ACHN (cell line): ENCODE measurements at regions not wholly inside any gene's neighbourhood (a gene's known extent, or its start where the extent isn't known, plus 50 kb on each side); places are given as distances from the start of the nearest gene placed in this dataset.
"Not testable (repeated sequence)": the region's sequence is repeated elsewhere in the genome, so short reads cannot be mapped to it uniquely, and the experiment has no call there.

Experiments used
- DNase-seq: peaks from one replicate; pipeline ENCODE4 v3.0.0-alpha.2; 2015
- in situ Hi-C: cut with HindIII; loops from 2 replicates; pipeline ENCODE4 v1.10.0; 2017; ENCODE audit warnings: low sequenced_read_pairs, low pct_ligation_motif_present, low pct_unique_long_range_greater_than_20kb

DNA sequence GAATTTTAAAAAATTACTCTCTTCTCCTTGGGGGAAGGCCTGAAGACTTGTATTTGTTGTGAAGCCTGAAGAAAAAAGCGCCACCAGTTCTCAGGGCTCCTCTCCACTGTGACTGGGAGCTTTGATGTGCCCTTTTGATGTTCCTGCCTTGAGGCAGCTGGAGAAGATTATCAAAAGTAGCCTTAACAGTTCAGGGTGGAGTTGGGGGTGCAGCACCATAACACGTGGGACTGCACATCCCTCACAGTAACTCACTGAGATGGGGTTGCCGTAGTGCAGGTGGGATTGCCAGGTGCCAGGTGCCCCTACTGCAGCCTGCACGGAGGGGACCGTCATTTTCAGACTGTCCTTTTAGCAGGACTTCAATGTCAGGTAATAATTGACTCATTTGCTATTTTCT lies 474.1 kb downstream of the ETNK1 start:
- DNase-seq, result no peak
- in situ Hi-C loops, result no loop called here

DNA sequence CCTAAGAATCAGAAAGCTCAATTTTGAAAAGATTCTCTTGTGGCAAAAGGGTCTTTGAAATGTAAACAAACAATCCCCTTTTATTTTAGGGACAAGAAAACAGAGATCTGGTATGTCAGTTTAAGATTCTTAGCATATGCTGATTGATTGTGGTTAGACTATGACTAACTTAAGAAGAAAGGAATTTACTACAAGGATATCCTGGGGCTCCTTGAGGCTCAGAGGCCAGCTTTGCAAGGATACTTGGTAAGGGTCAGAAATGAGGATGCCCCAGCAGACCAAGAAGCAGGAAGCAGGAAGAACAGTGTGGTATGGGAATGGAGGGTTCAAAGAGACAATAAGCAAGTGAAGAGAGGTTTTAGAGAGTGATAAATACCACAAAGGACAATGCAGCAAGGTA lies 474.6 kb downstream of the ETNK1 start:
- DNase-seq, result no peak
- in situ Hi-C loops, result no loop called here

DNA sequence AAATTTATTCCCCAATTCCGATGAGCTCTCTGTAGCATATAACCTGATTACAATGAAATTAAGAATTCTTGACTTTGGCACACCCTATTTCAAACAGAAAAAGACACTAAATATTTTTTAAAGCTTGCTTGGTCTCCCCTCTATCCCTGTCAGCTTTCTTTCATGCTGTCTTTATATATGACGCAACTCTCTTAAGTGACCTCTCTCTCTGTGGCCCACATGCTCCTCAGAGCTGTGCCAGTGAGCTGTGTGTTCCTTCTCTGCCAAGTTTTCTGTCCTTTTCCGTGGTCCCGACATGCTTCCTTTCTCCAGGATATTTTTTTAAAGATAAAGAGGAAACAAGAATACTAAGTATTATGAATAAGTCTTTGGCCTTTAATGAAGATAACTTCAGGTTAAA lies 484.0 kb downstream of the ETNK1 start:
- in situ Hi-C loops, result no loop called here
- no peak for DNase-seq

DNA sequence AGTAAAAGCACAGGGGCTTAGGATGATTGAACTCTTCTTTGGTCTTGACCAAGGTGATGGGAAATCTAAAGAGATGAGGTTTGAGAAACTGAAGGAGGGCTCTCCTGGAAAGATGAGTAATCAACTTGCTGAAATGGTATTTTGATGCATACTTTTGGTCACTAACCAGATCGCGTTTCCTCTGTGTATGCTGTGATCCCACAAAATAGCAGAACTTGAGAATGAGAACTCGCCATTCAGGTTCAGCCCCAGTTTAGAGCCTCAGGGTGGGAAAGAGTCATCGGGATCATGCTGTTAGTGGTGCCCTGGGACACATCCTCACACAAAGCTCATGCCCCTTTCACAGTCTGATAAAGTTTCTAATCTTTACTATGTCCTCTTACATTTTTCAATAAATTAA lies 488.8 kb downstream of the ETNK1 start:
- in situ Hi-C loops, result no loop called here
- no peak for DNase-seq

DNA sequence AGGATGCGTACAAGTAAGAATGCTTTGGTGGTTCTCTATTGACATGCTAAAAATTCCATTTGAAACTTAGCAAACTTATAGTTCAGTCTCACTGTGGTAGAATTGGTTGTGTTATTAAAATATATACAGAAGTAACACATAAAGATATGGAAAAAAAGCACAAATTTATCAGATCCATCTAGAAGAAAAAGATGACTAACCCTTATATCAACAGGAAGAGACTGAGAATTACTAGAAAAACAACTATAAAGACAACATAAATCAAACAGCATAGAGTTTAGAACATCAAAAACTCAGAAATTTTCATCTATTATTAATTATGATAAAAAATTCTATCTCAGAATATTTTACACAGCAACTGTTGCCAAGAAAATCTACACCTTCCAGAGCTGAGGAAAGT lies 491.0 kb downstream of the ETNK1 start:
- in situ Hi-C loops, result no loop called here

DNA sequence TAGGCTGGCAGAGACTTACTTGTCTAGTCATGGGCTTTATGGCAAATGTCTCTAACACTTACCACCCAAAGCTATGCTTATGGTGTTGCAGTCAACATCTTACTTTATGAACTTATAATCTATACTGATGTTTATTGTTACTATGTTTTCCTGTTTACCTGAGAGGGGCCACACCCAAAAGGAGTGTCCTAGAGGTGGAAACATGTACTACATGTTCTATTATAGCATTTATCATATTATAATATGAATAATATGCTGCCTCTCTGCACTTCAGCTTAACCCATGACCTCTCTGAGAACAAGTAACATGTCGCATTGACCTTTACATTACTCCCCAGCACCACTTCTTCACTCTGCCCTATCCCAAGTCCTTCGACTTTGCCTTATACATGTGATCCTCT lies 501.8 kb downstream of the ETNK1 start:
- DNase-seq, result no peak
- in situ Hi-C loops, result no loop called here

More for the DNA sequence above, 491.0 kb downstream of the ETNK1 start:
- no peak for DNase-seq

DNA sequence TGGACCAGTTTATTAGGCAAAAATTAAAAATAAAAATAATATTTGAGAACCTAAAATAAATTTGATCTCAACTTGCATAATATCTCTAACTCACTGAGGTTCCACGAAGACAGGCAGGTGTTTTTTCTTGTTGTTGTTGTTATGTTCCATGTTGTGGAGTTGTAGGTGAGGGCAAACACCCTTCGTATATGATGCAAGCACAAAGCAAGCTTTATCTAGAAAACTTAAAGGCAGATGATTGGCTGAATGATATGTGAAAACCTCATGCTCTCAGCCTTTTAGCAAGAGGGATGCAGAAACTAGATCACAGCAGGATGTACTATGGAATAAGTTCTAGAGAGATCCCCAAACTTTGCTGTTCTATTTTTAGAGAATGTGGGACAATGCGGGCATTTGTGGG lies 502.7 kb downstream of the ETNK1 start:
- in situ Hi-C loops, result no loop called here

DNA sequence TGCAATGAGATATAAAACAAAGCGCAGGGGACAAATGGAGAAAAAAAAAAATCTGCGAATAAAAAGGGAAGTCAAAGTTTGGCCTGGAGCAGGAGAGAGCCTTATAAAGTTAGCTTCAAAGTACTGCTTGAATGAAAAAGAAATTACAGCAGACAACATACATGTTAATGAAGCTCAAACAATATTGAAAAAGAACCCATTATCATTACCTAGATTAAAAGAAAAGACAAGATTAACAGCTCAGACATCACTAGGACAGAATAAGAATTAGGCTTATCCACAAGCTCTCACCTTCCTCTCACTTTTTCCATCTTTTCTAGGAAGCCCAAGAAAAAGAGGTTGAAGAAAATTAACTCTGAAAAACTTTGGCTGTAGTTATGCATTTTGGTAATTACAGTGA lies 503.5 kb downstream of the ETNK1 start:
- in situ Hi-C loops, result no loop called here

More for the DNA sequence above, 502.7 kb downstream of the ETNK1 start:
- no peak for DNase-seq

DNA sequence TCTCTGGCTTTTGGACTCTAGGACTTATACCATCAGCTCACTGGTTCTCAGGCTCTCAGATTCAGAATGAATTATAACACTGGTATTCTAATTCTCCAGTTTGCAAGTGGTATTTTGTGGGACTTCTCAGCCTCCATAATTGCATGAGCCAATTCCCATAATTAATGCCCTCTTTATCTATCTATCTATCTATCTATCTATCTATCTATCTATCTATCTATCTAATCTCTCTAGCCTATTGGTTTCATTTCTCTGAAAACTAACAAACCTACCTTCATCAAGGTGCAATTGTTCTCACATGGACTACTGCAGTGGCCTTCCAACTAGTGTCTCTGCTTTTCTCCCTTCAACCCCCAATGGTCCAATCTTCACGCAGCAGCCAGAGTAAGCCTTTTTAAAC lies 507.4 kb downstream of the ETNK1 start:
- in situ Hi-C loops, result no loop called here
- no peak for DNase-seq

More for the DNA sequence above, 503.5 kb downstream of the ETNK1 start:
- no peak for DNase-seq

DNA sequence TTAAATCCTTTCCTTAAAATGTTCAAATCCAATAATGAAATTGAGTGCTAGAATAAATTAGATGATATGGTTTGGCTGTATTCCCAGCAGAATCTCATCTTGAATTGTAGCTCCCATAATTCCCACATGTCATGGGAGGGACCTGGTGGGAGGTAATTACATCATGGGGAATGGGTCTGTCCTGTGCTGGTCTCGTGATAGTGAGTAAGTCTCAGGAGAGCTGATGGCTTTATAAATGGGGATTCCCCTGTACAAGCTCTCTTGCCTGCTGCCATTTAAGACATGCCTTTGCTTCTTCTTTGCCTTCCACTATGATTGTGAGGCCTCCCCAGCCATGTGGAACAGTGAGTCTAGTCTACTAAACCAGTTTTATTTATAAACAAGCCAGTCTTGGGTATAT lies 508.5 kb downstream of the ETNK1 start:
- DNase-seq, result no peak
- in situ Hi-C loops, result no loop called here

DNA sequence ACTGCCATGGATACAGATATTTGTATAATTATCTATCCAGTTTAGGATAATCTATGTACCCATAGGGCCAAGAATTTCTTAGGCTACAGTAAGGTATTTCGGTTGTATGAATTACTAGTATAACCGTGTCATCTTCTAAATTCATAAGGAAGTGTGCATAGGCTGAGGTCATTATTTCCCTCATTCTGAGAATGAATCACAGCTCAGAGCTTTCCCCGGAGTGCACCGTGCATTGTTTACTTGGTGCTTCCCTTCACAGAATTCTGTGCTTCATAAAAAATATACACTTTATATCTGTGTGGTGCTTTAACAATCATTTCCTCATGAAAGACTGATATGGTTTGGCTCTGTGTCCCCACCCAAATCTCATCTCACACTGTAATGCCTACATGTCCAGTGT lies 514.1 kb downstream of the ETNK1 start:
- in situ Hi-C loops, result no loop called here

DNA sequence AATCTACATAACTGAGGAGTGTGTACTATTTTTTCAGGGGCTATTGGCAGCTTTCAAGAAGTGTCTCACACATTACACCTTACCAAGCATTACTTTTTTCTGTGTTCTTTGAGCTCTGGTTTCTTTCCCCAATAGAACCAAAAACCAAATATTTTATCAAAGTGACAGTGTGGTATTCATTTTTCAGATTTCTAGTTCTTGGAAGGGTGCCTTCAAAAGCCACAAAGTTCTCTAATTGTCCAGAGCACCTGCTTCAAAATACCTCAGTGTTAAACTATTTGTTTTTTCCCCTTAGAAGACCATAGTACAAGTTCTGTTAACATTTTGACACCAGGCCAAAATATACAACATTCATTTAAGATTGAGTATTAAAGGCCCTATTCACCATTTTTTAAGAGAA lies 515.7 kb downstream of the ETNK1 start:
- in situ Hi-C loops, result no loop called here
- DNase-seq, result no peak

More for the DNA sequence above, 514.1 kb downstream of the ETNK1 start:
- no peak for DNase-seq

DNA sequence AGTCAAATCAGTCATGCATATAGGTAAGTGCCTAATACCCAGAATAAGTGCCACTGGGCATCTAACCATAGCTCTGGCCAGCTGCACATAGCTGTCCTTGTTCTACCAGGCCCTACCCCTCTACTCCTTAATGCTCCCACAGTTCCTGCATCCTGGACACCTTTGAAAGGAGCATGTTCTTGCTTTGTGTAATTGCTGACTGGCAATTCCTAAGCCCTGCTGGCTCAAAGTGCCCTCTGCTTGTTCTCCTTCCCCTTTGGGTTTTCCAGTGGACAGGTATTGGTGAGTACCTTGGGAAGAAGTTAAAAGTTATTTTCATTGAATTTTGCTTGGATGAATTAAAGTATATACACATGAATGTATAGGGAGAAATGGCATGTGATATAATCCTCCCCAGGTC lies 516.4 kb downstream of the ETNK1 start:
- in situ Hi-C loops, result no loop called here
- DNase-seq, result no peak

DNA sequence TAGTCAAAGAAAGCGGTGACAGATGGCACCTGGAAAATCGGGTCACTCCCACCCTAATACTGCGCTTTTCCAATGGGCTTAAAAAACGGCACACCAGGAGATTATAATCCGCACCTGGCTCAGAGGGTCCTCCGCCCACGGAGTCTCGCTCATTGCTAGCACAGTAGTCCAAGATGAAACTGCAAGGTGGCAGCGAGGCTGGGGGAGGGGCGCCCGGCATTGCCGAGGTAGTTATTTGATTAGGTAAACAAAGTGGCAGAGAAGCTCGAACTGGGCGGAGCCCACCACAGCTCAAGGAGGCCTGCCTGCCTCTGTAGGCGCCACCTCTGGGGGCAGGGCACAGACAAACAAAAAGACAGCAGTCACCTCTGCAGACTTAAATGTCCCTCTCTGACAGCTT lies 521.1 kb downstream of the ETNK1 start:
- DNase-seq, in situ Hi-C loops: not testable (repeated sequence)

DNA sequence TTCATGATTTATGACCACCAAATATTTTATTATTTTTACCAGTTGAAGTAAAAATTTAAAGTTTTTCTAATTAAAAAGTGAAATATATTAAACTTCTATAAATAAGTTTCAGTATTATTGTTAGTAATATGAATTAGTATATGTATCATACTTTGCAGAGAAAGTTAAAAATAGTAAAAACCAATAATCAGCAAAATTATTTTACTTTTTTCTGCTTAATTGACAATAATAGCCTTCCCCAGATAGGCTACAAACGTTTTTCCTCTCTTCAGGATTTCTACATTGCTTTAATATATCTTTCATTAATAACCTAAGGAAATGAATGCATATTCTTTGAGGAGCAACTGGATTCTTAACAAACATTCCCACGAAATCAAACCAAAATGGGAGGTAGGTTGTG lies 543.5 kb downstream of the ETNK1 start:
- in situ Hi-C loops, result no loop called here
- DNase-seq, result no peak

DNA sequence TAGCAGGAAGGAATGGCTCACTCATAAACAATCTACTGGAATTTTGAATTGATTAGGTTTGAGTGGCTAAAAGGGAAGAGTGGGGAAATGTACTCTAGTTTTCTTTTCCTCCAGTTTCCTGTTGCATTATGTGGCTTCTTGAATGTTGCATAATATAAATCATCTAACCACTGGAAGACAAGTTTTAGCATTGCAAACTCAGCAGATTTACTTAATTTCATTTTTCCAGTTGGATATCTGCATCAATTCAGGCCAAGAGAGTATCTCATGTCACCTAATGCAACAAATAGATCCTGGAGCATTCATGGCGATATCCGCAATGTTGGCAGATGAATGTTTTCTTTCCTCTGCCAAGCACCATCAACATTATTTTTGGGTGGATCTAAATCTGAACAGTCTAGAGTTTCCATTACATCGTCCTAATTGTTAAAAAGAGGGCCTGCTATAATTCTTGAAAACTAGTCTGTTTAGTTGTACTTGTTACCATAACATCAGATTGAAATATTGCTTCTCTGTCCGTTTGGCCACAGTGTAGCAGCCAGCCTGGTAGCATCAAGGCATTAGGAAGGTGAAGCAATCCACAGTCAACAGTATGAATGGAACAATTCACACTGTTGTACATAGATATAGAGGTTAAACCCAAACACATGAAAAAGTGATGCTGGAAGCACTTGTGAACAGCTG lies 544.2 kb downstream of the ETNK1 start:
- no peak for DNase-seq
- in situ Hi-C loops, result no loop called here

DNA sequence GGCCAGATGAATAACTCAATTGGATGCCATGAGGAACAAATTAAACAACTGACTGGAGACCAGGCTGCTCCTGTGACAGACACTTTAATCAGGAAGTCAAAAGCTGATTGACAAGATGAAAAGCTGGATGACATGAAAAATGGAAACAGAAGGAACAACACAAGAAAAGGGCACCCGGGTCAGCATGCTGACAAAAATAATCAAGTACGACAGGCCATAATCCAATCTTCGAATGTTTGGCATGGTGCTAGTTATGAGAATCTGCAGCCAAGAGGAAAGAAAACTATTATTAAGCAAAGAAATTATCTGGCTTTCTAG lies 544.7 kb downstream of the ETNK1 start:
- in situ Hi-C loops, result no loop called here
- no peak for DNase-seq

DNA sequence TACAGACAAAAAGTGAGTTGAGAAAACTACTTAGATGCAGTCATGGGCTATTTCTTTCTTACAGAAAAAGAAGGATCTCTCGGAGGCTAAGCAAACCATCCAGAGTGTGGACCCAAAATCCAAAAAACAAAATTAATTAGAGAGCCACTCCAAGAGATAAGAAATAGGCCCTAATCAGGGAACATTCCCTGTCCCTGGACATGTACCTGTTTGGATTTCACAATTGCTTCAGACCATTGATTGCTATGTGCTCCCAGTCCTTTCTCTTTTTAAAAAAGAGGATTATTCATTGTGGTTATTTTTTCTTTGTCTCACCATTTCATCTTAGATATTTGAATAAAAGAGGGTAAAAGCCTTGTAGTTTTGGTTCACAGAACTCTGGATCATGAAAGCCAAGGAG lies 549.9 kb downstream of the ETNK1 start:
- in situ Hi-C loops, result no loop called here
- no peak for DNase-seq

DNA sequence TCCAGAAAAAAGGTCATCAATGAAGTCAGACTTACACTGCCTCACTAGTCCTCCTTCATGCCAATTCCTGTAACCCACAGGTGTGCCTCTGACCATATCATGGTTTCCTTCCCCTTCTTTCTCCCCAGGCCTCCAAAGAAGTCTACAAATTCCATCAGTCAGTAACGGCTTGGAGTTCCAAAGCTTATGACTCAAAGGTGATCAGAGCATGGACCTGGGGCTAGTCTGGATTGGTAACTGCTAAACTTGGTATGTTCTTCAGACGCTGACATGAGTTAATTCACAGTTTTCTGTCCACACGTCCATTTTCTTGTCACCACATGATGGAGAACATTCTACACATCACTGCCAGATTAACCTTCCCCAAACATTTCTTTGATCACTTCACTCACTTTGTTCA lies 560.4 kb downstream of the ETNK1 start:
- no peak for DNase-seq
- in situ Hi-C loops, result no loop called here

DNA sequence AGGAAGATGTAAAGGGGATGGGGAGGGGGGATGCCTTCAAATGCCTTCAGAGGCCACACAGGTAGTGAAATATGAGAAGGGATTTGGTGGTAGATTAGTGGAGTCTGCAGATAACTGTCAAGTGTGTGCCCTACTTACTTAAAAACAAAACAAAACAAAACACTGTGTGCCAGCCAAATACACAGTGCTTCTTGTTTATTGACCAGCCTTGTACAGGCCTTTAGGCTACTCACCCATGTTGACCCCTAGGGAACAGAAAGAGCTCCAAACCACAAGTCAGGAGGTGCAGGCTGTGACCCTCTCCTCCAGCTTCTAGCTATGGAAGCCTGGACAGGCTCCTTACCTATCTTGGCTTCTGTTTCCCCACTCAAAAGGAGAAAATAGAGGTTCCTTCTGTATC lies 562.0 kb downstream of the ETNK1 start:
- in situ Hi-C loops, result no loop called here
- DNase-seq, result no peak

DNA sequence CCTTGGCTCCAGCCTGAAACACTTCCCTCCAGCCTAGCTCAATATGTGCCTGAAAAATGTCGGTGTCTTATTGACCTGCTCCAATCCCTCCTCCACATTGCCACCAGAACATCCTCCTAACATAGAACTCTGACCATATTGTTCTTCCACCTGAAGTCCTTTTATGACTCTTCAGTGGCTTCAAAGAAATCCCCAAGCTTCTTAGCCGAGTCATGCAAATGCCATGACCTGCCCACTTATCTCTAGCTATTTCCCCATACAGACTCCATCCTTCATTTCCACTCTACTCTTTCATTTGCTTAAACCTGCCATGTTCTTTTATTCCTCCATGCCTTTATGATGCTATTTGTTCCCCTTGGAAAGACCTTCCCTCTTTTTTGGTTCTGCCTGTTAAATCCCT lies 568.6 kb downstream of the ETNK1 start:
- no peak for DNase-seq
- in situ Hi-C loops, result no loop called here
